Pancreas (tissue), 10 donors: ENCODE measurements at regions not wholly inside any gene's neighbourhood (a gene's known extent, or its start where the extent isn't known, plus 50 kb on each side); places are given as distances from the start of the nearest gene placed in this dataset.

Experiments
- ATAC-seq, 4 donors: fragments of 200-7000 bp; cut with Tn5 transposase; one replicate each; pipeline versions ENCODE4 v1.8.0 to v1.9.1; 2020; ENCODE audit warnings: mild to moderate bottlenecking in 4 of 4, moderate library complexity in 4 of 4
- DNase-seq, 6 donors: peaks; one replicate each; pipeline ENCODE4 v3.0.0-alpha.2; 2020
- FAIRE-seq: peaks from 2 replicates; lab custom pipeline; 2012; peaks lifted over from hg19 to GRCh38; lab: Jason Lieb, UNC
- H3K27ac ChIP-seq, 4 donors: fragments of 200-600 bp; sonication (generic); 1 replicate in 3 of 4; 2 replicates in 1 of 4; pipeline versions ENCODE4 v1.5.0 to v1.8.0; 2020
- H3K27me3 ChIP-seq, 4 donors: fragments of 200-600 bp; one replicate each; pipeline ENCODE4 v1.8.0; 2021
- H3K36me3 ChIP-seq, 3 donors: fragments of 200-600 bp; sonication (generic) in 1 of 3; one replicate each; pipeline versions ENCODE4 v1.5.0 to v1.8.0; 2020 to 2021
- H3K4me1 ChIP-seq, 3 donors: fragments of 200-600 bp; one replicate each; pipeline ENCODE4 v1.8.0; 2021
- H3K4me3 ChIP-seq, 4 donors: fragments of 200-600 bp; sonication (generic) in 2 of 4; one replicate each; pipeline versions ENCODE4 v1.5.0 to v1.8.0; 2020 to 2021
- H3K9me3 ChIP-seq, 4 donors: fragments of 200-600 bp; one replicate each; pipeline ENCODE4 v1.8.0; 2021
- WGBS, 2 donors: extraction: QIAGEN DNeasy Blood & Tissue Kit; methylation state at CpG; one replicate each; pipeline ENCODE4 v1.1.7; 2013; 5-methylcytosine and 5-hydroxymethylcytosine counted together
- intact Hi-C, 3 donors: fragments of 100-400 bp; cut with DNase I; formaldehyde crosslinking; loops; one replicate each; pipeline versions ENCODE4 v1.11.1 to v1.14.2; 2022
- TF ChIP-seq, protein P1 (sequence below), 4 donors: fragments of 200-600 bp; sonication (generic) in 3 of 4; IDR thresholded peaks; one replicate each; pipeline versions ENCODE4 v1.5.0 to v1.8.0; 2021; ENCODE audit warnings: antibody characterized with exemption in 4 of 4
- donor health status: healthy with polysubstance abuse.
- donor health status: DM: no; HTN: no; CAD: no; lungs with moderate emphysema.
- donor health status: DM: no; HTN: no; CAD: no.
- donor health status: control.
- donor health status: control.
- donor health status: Bipolar disorder and iron deficiency.
- donor health status: DM: yes; HTN: yes; CAD: no.
- donor health status: DM: no; HTN: no; CAD: no.
- donor health status: DM: no; HTN: no; CAD: no.
- donor health status: DM: yes; HTN: yes; CAD: no.

GRCh38 chr2:65688141-65688886 is 255.9 kb upstream of the SPRED2 start:
- 76 to 84% methylated on average over 4 of the region's 4 CpGs for WGBS, 2 donors

DNA sequence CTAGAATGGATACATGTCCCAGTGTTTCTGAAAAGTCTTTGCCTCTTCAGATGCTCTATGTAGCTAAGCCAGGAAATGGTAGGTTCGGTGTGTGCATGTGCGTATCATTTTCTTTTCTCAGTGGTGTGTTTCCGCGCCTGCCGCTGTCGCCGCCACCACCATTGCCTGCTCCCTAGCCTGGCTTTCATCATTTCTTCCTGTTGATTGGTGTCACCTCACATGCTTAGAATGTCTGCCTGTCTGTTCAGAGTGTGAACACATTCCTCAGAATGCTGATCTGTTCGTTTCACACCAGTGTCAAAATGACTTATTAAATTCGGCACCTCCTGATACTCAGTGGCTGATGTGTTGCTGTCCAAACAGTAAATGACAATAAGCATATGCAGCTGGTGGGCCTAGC is 255.2 kb upstream of the SPRED2 start:
- ATAC-seq: no peak
- DNase-seq: no peak
- intact Hi-C loops: no loop called here
- WGBS, 2 donors: 85 to 90% methylated on average over 9 of the region's 9 CpGs
- Histone ChIP-seq H3K27ac (no peak overlapping the region), H3K27me3 (no peaks in the 10 kb centered on the region), H3K36me3 (no peaks in the 10 kb centered on the region), H3K9me3 (no peaks in the 10 kb centered on the region), H3K4me3 (no peak overlapping the region), H3K4me1 (no peaks in the 10 kb centered on the region)
- TF ChIP-seq, protein P1, sequence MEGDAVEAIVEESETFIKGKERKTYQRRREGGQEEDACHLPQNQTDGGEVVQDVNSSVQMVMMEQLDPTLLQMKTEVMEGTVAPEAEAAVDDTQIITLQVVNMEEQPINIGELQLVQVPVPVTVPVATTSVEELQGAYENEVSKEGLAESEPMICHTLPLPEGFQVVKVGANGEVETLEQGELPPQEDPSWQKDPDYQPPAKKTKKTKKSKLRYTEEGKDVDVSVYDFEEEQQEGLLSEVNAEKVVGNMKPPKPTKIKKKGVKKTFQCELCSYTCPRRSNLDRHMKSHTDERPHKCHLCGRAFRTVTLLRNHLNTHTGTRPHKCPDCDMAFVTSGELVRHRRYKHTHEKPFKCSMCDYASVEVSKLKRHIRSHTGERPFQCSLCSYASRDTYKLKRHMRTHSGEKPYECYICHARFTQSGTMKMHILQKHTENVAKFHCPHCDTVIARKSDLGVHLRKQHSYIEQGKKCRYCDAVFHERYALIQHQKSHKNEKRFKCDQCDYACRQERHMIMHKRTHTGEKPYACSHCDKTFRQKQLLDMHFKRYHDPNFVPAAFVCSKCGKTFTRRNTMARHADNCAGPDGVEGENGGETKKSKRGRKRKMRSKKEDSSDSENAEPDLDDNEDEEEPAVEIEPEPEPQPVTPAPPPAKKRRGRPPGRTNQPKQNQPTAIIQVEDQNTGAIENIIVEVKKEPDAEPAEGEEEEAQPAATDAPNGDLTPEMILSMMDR (IDR thresholded peaks at IDR 0.05): no peak
- no peak for FAIRE-seq

More at GRCh38 chr2:65688141-65688886, 255.9 kb upstream of the SPRED2 start:
- FAIRE-seq (no peak), DNase-seq (no peak), ATAC-seq (no peak)
- intact Hi-C loops: no loop called here
- TF ChIP-seq, protein P1 (IDR thresholded peaks at IDR 0.05): no peak
- H3K27ac ChIP-seq: no peak overlapping the region
- no peaks in the 10 kb centered on the region for H3K4me1 ChIP-seq
- H3K4me3 ChIP-seq: no peak overlapping the region
- no peaks in the 10 kb centered on the region for H3K27me3 ChIP-seq
- no peaks in the 10 kb centered on the region for H3K9me3 ChIP-seq
- H3K36me3 ChIP-seq: no peaks in the 10 kb centered on the region

DNA sequence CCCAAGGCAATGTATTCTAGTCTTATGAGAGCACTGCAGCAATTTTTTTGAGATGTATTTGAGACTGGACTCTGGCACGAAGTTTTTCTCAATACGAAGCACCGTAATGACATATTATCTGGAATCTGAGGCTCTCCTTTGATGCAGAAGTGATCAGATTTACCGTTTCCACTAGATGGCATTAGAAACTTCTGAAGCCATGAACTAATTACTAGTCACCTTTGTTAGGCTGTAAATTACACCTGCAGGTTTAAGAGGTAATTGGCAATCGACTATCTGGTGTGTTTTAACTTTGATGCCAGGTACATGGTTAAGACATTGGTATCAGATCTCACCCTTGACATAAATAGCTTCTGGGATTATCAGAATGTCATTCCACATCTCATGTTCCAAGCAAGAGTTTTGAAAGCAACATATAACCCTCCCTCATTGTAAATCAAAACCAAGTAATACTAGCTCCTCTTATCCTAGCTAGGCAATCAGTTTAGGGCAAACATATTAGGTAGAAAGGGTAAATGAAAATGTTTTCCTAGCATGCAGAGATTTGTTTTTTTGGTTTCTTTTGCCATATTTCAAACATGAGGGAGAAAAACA is 254.6 kb upstream of the SPRED2 start:
- H3K27me3 ChIP-seq: no peaks in the 10 kb centered on the region
- DNase-seq: no peak
- no peaks in the 10 kb centered on the region for H3K36me3 ChIP-seq
- H3K4me3 ChIP-seq: no peak overlapping the region
- H3K27ac ChIP-seq: no peak overlapping the region
- WGBS, 2 donors: 12 to 23% methylated on average over 5 of the region's 5 CpGs
- H3K9me3 ChIP-seq: no peaks in the 10 kb centered on the region
- ATAC-seq: peak in 3 of 4 donors; percentile 43 to 53 (median 46)
- TF ChIP-seq, protein P1 (IDR thresholded peaks at IDR 0.05): no peak
- FAIRE-seq: no peak
- H3K4me1 ChIP-seq: no peaks in the 10 kb centered on the region
- intact Hi-C loops: no loop called here

GRCh38 chr2:65681503-65681902 is 249.1 kb upstream of the SPRED2 start:
- WGBS, 2 donors: 29 to 35% methylated on average over 1 of the region's 1 CpG
- Histone ChIP-seq H3K4me3 (no peak overlapping the region), H3K27ac (no peak overlapping the region), H3K4me1 (no peaks in the 10 kb centered on the region), H3K9me3 (no peaks in the 10 kb centered on the region), H3K27me3 (no peaks in the 10 kb centered on the region), H3K36me3 (no peaks in the 10 kb centered on the region)
- TF ChIP-seq, protein P1 (IDR thresholded peaks at IDR 0.05): no peak
- peak; percentile 41 to 68 (median 59) for ATAC-seq
- no peak for FAIRE-seq
- intact Hi-C loops: no loop called here
- peak in 2 of 6 donors; percentile 10 to 15 for DNase-seq
